HFFc6 (cell line): ENCODE measurements at regions not wholly inside any gene's neighbourhood (a gene's known extent, or its start where the extent isn't known, plus 50 kb on each side); places are given as distances from the start of the nearest gene placed in this dataset.

Experiments
- DNase-seq: peaks from one replicate; pipeline ENCODE4 v3.0.0-alpha.2; 2018
- H3K27ac Mint-ChIP-seq: 2 replicates; pipeline ENCODE4 v1.8.0; 2020; ENCODE audit warnings: mild to moderate bottlenecking, mixed read lengths
- H3K27me3 Mint-ChIP-seq: 2 replicates; pipeline ENCODE4 v1.8.0; 2021; ENCODE audit warnings: mild to moderate bottlenecking, moderate library complexity, mixed read lengths; ENCODE audit not compliant: insufficient read depth
- H3K36me3 Mint-ChIP-seq: 2 replicates; pipeline ENCODE4 v1.8.0; 2021; ENCODE audit warnings: low read depth, mixed read lengths
- H3K4me1 Mint-ChIP-seq: 2 replicates; pipeline ENCODE4 v1.8.0; 2020; ENCODE audit warnings: low read depth, mixed read lengths
- H3K4me3 Mint-ChIP-seq: 2 replicates; pipeline ENCODE4 v1.8.0; 2020; ENCODE audit warnings: mild to moderate bottlenecking, moderate library complexity, mixed read lengths
- H3K9me3 Mint-ChIP-seq: 2 replicates; pipeline ENCODE4 v1.8.0; 2020; ENCODE audit warnings: mild to moderate bottlenecking, mixed read lengths
- CTCF ChIP-seq: fragments of 200-600 bp; sonication (generic); IDR thresholded peaks from 2 replicates; pipeline ENCODE4 v1.5.0; 2021; ENCODE audit warnings: antibody characterized with exemption, mild to moderate bottlenecking

GRCh38 chr5:60195551-60195950 lies 302.0 kb upstream of the PDE4D start:
- no peak for DNase-seq
- H3K4me1 Mint-ChIP-seq: peaks cover 10% of the 10 kb centered on the region; the same call in 1 of the 2 replicates
- no peak for TF ChIP-seq CTCF
- H3K9me3 Mint-ChIP-seq: peaks cover 7% of the 10 kb centered on the region; the same call in 1 of the 2 replicates
- H3K4me3 Mint-ChIP-seq: no peak overlapping the region
- no peak overlapping the region for H3K27ac Mint-ChIP-seq
- H3K36me3 Mint-ChIP-seq: no peaks in the 10 kb centered on the region; the same call in 1 of the 2 replicates
- peaks cover 2% of the 10 kb centered on the region; the same call in 1 of the 2 replicates for H3K27me3 Mint-ChIP-seq

- H3K36me3 Mint-ChIP-seq: no peaks in the 10 kb centered on the region; the same call in 1 of the 2 replicates
- peaks cover 7% of the 10 kb centered on the region; the same call in 1 of the 2 replicates for H3K9me3 Mint-ChIP-seq
- H3K4me1 Mint-ChIP-seq: peaks cover 10% of the 10 kb centered on the region; the same call in 1 of the 2 replicates
- no peak overlapping the region for H3K27ac Mint-ChIP-seq
- no peak for TF ChIP-seq CTCF
- no peak overlapping the region for H3K4me3 Mint-ChIP-seq
- peaks cover 2% of the 10 kb centered on the region; the same call in 1 of the 2 replicates for H3K27me3 Mint-ChIP-seq
- no peak for DNase-seq
These were observed 301.6 kb upstream of the PDE4D start for GRCh38 chr5:60195083-60195482.

- H3K4me1 Mint-ChIP-seq: no peaks in the 10 kb centered on the region
- H3K27me3 Mint-ChIP-seq: no peaks in the 10 kb centered on the region
- H3K36me3 Mint-ChIP-seq: no peaks in the 10 kb centered on the region
- no peak overlapping the region for H3K4me3 Mint-ChIP-seq
- TF ChIP-seq CTCF: no peak
- no peak for DNase-seq
- no peak overlapping the region for H3K27ac Mint-ChIP-seq
- H3K9me3 Mint-ChIP-seq: no peaks in the 10 kb centered on the region; the same call in 1 of the 2 replicates
These were observed 291.9 kb upstream of the PDE4D start for GRCh38 chr5:60185231-60186099.

GRCh38 chr5:60184606-60185005 lies 291.1 kb upstream of the PDE4D start:
- no peak overlapping the region for H3K4me3 Mint-ChIP-seq
- H3K27ac Mint-ChIP-seq: no peak overlapping the region
- no peaks in the 10 kb centered on the region for H3K4me1 Mint-ChIP-seq
- TF ChIP-seq CTCF: no peak
- no peaks in the 10 kb centered on the region for H3K27me3 Mint-ChIP-seq
- H3K36me3 Mint-ChIP-seq: no peaks in the 10 kb centered on the region
- no peaks in the 10 kb centered on the region; the same call in 1 of the 2 replicates for H3K9me3 Mint-ChIP-seq
- DNase-seq: no peak

- no peak for DNase-seq
- Mint-ChIP-seq H3K4me3 (no peak overlapping the region), H3K4me1 (no peaks in the 10 kb centered on the region), H3K9me3 (no peaks in the 10 kb centered on the region; the same call in 1 of the 2 replicates), H3K27me3 (no peaks in the 10 kb centered on the region), H3K27ac (no peak overlapping the region), H3K36me3 (no peaks in the 10 kb centered on the region)
- no peak for TF ChIP-seq CTCF
These were observed 290.4 kb upstream of the PDE4D start for GRCh38 chr5:60183881-60184280.
